GM19035 (cell line): ENCODE measurements at regions not wholly inside any gene's neighbourhood (a gene's known extent, or its start where the extent isn't known, plus 50 kb on each side); places are given as distances from the start of the nearest gene placed in this dataset.

Experiments used
- ATAC-seq: cut with Tn5 transposase; IDR thresholded peaks from one replicate; pipeline ENCODE4 v1.9.1; 2021; ENCODE audit not compliant: unreplicated experiment

DNA sequence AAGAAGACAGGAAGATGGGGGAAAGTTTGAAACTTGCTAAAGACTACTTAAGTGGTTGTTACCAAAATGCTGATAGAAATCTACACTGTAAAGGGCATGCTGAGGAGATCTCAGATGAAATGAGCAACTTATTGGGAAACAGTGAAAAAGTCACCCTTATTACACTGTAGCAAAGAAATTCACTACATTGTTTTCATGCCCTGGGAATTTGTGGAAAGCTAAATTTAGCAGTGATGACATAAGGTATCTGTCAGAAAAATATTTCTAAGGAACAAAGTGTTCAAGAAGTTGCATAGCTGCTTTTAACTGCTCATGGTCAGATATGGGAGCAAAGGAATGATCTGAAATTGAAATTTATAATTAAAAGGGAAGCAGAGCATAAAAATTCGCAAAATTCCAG lies 702.4 kb upstream of the LRRC4C start:
- no peak for ATAC-seq

DNA sequence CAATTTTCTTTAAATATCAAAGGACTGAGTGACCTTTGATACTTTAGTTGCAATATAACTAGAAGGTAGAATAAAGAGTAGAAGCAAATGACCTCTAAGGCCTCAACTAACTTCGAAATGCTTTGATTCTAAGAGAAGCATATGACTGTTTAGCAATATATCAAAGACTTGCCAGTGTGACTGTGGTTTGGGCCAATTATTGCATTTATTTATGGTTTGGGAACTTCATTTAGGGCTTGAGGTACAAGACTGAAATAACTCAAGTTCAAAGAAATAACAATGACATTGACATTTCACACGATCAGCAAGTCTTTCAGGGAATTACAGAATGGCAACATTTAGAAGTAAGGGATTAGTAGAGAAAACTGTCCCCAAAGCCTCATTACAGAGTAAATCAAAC lies 709.7 kb upstream of the LRRC4C start:
- ATAC-seq, result no peak

DNA sequence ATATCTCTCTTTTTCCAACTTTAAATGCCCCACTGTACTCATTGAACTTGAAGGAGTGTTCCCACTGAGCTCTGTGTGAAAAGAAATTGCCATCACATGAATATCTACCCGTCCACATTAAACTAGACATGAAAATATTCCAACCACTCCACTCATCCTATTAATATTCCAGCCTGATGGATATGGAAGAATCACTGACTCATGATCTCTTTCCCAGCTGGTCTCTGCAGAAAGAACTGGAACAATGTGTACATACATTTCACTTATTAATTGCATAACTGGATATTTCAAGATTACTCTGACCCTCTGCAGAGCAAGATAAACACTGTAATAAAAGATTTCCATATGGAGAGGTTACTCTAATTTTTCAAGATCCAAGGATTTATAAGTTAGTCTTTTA lies 711.1 kb upstream of the LRRC4C start:
- ATAC-seq, result no peak

DNA sequence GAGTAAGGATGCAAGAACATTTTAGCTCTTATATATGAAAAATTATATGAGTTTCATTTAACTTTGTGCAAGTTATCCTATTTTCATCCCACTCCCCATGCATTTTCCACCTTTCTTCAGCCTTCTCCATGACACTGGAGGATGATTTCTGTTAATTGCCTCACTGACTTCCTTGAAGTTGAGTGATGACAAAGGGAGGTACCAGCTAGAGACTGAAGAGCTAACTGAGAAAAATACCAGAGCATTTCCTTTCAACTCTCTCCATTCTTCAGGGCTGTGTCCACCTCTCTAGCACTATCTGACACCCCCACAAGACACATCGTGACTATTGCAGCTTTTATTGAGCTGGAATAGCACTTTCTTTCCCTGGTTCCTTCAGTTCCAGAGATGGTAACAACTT lies 711.6 kb upstream of the LRRC4C start:
- no peak for ATAC-seq

DNA sequence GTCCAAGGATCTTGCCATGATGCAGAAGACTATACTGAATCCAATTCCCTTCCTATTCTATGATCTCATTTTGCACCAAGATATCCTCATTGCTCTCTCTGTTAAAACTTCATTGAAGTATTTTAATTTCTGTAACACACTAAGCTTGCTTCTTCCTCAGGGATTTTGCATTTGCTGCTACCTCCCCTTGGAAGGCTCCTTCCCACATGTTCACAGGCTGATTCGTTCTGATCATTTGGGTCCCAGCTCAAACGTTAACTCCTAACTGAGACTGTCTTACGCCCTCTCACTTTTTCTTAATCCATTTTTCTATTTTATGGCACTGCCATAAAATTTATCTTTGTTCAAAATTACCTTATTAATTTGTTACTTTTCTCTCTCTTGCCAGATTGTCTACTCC lies 713.0 kb upstream of the LRRC4C start:
- no peak for ATAC-seq

DNA sequence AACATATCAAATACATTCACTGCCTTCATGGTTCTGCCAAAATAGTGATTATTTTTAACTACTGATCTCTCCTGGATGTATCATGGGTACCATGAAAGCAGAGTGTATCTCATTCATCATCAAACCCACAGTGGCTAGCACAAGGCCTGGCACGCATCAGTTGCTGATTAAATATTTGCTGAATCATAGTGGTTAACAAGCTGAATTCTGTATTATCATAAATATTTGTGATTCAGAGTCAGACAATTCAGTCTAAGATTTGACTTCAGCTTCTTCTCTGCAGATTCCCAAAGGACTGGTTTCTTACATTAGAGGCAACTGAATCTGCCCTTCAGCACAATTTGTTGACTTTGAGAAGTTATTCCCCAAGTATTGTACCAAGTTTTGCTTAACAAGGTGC lies 715.8 kb upstream of the LRRC4C start:
- no peak for ATAC-seq

DNA sequence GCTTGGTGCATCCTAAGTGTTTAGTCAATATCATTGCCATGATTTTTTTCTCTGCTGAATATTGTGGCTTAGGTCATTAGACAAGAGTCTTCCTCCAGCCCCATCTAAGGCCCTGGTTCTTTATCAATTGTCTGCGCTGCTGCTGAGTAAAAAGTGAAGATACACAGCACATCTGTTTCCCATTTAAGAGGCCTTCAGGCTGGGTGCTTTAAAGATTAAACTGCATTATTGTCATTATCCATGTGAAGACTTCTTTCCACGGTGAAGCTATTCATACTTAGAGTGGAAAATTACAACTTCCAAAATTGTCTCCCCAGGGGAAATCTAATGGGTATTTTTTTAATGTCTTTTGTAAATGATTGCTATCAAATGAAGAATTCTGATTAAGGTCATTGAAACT lies 719.8 kb upstream of the LRRC4C start:
- ATAC-seq, result no peak

DNA sequence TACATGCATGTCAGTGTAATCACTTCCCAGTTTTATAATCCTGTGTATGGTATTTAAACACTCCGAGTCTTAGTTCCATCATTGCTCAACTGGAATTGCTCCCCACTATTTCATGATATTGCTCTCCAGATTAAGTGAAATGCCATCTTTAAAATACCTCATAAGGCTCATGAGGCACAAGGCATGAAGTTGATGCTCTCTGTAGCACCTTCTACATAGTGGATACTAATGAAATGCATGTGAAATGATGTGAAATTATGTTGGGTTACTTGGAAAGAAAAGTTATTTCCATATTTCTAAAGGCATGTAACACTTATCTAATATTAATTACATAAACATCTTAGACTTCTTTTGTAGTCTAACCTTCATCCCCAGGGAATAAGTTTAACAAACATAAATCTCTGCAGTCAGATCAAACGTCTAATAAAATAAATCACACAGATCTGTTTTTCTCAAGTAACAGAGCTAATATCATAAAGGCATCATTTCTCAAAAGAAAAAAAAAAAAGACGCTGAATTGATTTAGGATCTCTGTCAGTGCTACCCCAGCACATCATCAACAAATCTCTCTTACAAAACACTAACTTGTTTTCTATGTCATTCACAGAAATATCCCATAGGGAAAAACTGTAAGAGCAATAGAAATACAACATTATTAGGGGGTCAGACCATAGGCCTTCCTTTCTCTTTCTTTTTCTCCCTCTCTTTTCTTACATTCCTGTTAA lies 736.0 kb upstream of the LRRC4C start:
- ATAC-seq, result no peak

DNA sequence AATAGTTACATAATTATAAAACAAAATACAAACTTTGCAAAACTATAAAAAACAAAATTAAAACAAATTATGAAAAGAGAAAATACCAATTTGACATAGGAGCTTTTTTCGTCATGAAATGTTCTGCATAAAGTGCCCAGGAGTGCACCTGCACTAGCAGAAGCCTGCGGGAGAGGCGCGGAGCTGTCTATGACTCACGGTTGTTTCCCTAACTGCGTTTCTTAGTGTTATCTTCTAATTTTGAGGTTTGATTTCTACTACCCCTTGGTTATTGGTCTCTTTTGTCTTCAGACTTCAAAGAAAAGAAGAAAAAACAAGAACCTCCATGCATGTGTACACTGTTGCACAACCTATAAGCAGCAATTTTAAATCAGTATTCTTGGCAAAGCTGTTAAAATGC lies 740.9 kb upstream of the LRRC4C start:
- no peak for ATAC-seq

DNA sequence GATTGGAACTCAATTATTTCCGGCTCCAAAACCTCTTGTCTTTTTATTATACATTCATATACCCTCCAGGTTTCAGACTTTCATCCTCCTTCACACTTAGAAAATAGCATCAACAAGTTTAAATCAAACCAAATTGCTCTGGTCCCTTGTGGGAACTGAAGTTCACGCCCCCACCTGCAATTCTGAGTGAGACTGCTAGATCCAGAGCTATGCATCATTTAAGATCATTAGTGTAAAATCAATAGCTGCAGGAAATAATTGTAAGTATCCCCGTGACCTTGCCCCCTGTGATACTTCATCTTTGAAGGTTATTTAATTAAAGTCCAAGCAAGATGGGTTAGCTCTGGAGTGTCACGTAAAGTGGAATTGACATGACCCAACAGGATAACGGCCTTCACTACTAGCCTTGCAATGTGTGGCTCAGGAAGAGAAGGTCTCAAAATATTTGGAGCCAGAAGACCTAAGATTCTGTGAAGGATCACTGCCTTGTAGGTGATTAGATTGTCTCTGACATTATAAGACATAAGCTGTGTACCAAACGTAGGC lies 742.2 kb upstream of the LRRC4C start:
- no peak for ATAC-seq

DNA sequence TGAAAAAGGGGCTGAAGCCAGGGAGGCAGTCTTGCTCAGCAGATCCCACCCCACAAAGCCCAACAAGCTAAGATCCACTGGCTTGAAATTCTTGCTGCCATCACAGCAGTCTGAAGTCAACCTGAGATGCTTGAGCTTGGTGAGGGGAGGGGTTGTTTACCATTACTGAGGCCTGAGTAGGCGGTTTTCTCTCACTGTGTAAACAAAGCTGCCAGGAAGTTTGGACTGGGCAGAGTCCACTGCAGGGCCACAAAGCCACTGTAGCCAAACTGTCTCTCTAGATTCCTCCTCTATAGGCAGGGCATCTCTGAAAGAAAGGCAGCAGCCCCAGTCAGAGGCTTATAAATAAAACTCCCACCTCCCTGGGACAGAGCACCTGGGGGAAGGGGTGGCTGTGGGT lies 746.1 kb upstream of the LRRC4C start:
- no peak for ATAC-seq

DNA sequence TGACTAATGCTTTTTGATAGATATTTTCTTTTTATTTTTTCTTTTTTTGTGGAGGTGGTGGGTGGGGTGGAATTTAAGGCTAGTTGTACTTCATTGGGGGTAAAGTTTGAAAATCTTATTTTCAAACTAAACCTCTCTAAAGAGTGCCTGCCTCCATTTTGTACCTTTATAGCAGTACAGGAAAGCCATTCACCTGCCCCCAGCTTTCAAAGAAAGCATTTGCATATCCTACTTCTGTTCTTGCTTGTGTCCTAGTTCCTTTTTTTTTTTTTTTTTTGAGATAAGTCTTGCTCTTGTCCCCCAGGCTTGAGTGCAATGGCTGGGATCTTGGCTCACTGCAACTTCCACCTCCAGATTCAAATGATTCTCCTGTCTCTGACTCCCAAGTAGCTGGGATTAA lies 766.2 kb upstream of the LRRC4C start:
- no peak for ATAC-seq

DNA sequence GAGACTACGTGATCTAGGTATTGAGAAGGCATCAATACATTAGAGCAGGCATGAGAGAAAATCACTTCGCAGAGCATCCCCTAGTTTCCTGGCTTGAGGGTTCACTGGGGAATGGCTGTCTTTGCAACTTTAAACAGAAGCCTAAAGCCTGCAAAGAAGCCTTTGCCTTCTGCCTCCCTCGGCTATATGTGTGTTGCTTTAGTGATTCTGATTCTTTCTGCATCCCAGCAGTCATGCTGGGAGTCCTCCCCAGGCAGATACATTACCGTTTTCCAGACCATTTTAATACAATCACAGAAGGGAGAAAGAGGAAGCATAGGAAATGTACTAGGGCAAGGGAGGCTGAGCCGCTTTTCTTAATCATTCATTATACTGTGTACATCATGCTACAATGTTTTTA lies 773.2 kb upstream of the LRRC4C start:
- ATAC-seq, result no peak

DNA sequence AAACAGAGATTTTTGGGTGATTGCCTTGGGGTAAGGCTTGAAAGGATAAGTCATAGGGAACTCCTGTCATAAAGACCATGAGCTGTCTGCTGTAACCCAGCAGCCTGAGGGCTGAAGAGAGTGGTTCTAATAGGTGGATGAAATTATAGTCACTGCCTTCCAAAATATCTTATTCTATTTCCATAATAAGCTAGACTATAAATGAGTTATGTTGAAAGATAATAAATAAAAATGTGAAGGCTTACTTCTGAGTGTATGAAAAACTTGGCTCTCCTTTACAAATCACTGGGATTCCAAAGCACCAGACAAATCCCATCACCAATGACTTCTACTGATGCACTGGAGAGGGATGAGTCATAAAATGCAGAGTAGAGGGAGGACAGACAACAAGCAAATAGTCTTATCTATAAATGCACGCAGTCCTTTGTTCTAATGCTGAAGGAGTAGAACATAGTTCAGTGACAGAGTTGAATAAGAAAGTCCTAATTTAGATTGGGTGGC lies 775.0 kb upstream of the LRRC4C start:
- ATAC-seq, result no peak

DNA sequence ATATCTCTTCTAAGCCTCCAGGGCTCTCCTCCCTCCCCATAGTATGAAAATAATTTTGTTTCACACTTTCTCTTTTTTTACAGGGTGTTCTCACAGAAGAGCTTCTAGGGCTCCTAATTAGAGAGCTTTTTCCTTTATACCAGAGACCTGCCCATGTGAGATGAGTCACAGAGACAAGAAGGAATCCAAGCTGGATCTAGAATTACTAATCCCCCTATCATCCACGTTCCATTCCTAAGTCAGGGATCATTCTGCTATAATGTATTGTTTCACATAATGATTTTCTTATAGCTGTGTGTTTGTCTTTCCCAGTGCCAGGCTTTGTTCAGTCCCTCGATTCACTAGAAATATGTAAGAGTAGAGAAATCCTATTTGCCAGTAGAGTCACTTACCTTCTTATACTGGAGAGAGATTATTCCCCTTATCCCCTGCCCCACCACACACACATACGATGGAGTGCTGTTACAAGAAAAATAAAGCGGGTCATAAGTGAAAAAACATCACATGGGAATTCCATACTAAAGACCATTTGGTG lies 778.3 kb upstream of the LRRC4C start:
- no peak for ATAC-seq

DNA sequence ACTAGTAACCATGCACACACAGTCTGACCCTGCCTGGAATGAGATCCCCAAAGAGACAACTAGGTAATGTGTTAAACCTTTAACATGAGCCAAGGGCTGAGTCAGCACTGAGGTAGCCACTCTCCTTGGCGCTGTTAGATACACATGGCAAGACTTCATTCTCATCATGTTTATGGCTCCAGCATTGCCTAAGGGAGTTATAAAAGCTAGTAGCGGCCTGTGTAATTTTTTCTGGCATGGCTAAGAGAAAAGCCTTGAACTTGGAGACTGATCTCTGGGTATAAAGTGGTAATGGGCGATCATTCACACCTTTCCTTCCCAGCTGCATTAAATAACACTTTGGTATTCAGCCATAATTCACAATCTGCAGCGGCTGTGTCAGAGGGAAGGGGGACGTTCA lies 779.7 kb upstream of the LRRC4C start:
- ATAC-seq, result no peak

DNA sequence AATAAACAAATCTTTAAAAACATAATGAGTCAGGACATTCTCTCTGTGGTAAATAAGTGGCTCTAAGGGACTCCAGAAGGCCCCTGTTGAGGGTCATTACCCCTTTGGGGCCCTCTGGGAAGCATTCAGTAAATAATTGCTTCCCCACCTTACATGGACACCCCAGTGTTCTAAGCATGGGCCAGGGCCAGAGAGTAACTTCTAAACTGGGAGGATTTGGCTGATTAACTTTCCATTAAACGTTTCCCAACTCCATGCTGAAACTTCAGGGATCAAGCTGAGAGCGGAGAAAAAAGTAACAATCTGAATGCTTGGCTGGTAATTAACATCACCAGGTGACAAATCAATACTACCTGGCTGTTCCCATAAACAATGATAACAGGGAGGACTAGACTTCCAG lies 783.9 kb upstream of the LRRC4C start:
- no peak for ATAC-seq

DNA sequence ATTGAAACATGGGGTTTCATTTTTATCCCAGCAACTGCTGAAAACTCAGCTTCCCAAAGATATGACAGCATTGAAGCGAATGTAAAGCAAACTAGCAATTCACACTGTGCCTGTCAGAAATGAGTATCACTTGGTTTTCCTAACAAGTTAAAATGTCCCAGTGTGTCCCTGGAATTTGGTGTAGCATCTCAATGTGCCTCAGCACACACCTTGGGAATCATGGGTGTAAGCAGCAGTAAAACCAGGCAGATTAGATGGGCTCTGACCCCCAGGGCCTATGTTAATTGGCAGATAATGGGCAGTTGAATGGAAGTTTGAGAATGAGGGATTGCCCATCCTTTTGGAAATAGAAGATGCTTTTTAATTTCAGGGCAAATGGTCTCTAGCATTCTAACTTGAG lies 784.9 kb upstream of the LRRC4C start:
- ATAC-seq, result no peak

DNA sequence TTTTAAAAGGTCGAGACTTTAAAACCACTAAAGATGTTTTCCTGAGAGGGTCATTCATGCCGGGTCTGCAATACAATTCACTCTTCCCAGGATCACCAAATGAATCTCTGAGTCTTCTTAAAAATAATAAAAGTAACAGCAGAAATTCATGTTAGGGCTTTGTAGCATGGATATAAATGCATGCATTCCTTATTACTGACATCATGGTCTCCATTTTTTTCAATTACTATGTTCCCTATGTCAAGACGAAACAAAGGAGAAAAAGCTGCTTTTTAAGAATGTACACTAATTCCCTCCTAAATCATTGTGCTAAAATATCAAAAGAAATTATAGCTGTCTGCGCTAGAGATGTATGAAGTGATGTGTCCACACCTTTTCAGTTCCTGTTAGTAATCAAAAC lies 789.9 kb upstream of the LRRC4C start:
- no peak for ATAC-seq

DNA sequence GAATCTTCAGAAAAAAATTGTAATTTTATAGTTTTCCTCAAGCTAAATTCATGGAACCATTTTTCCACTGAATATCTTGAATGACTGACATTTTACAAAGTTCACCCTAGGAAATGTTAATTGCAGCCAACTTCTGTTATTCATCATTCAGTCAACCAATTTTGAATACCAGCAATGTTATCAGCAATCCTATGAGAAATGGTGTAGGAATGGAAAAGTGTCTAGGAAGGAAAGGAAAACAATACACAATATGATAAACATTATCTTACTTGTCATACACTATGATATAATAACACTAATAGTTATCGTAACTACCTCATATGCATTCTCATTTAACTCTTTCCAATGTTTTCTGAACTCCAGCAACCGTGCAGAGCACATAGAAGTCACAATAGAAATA lies 790.5 kb upstream of the LRRC4C start:
- ATAC-seq, result no peak

DNA sequence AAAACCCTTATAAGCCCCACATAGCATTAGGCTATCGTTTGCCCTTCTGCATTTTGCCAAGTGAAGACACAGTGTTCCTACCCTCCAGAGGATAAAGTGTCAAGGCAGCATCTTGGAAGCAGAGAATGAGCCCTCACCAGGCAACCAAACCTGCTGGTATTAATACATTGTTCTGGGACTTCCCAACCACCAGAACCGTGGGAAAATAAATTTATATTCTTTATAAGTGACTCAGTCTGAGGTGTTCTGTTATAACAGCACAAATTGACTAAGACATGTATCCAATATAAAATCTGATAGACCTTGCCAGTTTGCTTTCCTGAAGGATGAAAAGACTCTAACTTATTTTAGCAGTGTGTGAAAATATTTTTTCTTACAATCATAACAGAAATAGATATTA lies 792.5 kb upstream of the LRRC4C start:
- ATAC-seq, result no peak

DNA sequence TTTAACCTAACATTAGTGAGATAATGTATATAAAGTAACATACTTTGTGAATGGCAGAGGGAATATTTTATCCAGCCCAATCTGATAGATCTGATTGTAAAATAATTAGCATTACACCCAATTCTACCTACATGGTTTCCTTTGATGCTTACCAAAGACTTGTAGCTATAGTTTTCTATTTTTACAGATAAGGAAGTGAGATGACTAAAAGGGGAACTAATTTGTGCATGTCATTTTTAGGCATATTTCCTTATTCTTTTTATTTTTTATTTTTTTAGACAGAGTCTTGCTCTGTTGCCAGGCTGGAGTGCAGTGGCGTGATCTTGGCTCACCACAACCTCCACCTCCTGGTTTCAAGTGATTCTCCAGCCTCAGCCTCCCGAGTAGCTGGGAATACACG lies 793.7 kb upstream of the LRRC4C start:
- ATAC-seq, result no peak

DNA sequence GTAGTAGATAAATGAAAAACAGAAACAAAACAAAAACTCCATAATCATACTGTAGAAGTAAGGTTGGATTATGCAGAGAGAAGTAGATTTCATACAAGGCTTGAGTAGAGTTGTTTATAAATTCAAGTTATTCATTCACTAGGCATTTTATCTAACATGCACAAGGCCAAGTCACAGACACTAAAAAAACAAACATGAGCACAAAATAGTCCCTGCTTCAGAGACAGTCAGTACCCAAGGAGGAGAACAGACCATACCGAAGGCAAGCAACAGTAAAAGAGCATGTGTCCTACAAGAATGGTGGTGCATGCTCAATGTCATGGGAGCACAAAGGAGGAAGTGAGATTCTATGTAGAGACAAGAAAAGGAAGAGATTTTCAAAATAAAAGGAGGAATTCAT lies 796.5 kb upstream of the LRRC4C start:
- no peak for ATAC-seq
